Lower leg skin (tissue), 3 donors: ENCODE measurements at regions not wholly inside any gene's neighbourhood (a gene's known extent, or its start where the extent isn't known, plus 50 kb on each side); places are given as distances from the start of the nearest gene placed in this dataset.

Experiments used
- CTCF ChIP-seq, 3 donors: fragments of 450-650 bp; IDR thresholded peaks; one replicate each; pipeline ENCODE4 v1.5.1; 2016; ENCODE audit warnings: antibody characterized with exemption in 3 of 3, mild to moderate bottlenecking in 3 of 3, moderate library complexity in 2 of 3
- POLR2A ChIP-seq, 2 donors: fragments of 450-650 bp; IDR thresholded peaks; one replicate each; pipeline ENCODE4 v1.6.1; 2016 to 2017; ENCODE audit warnings: antibody characterized with exemption in 2 of 2, mild to moderate bottlenecking in 1 of 2, moderate library complexity in 1 of 2

GRCh38 chr12:127797918-127798317, 469.1 kb upstream of the TMEM132C start:
- TF ChIP-seq CTCF (IDR thresholded peaks at IDR 0.05) (no peak), POLR2A (IDR thresholded peaks at IDR 0.05) (no peak)
